H9 (cell line): ENCODE measurements at regions not wholly inside any gene's neighbourhood (a gene's known extent, or its start where the extent isn't known, plus 50 kb on each side); places are given as distances from the start of the nearest gene placed in this dataset.

ENCODE experiments used
- DNase-seq: peaks from one replicate; pipeline ENCODE4 v3.0.0-alpha.2; 2017
- H2AFZ ChIP-seq: one replicate; pipeline ENCODE4 v1.6.1; 2013; ENCODE audit warnings: mild to moderate bottlenecking, low read length, control low read depth, moderate library complexity
- H2AK5ac ChIP-seq: 2 replicates; pipeline ENCODE4 v1.6.1; 2013; ENCODE audit warnings: low read length, control low read depth, mixed read lengths; ENCODE audit not compliant: insufficient read length
- H2BK120ac ChIP-seq: one replicate; pipeline ENCODE4 v1.6.1; 2013; ENCODE audit warnings: low read depth, mild to moderate bottlenecking, low read length, control low read depth, inconsistent platforms; ENCODE audit not compliant: poor library complexity, severe bottlenecking
- H2BK12ac ChIP-seq: 2 replicates; pipeline ENCODE4 v1.6.1; 2013; ENCODE audit warnings: low read length, control low read depth, mixed read lengths, low read depth; ENCODE audit not compliant: insufficient read length
- H2BK15ac ChIP-seq: 2 replicates; pipeline ENCODE4 v1.6.1; 2013; ENCODE audit warnings: low read depth, low read length, control low read depth
- H2BK20ac ChIP-seq: one replicate; pipeline ENCODE4 v1.6.1; 2013; ENCODE audit warnings: low read depth, mild to moderate bottlenecking, low read length, control low read depth, inconsistent platforms; ENCODE audit not compliant: poor library complexity, severe bottlenecking
- H2BK5ac ChIP-seq: 2 replicates; pipeline ENCODE4 v1.6.1; 2013; ENCODE audit warnings: low read length, control low read depth, mixed read lengths; ENCODE audit not compliant: insufficient read length
- H3K14ac ChIP-seq: 2 replicates; pipeline ENCODE4 v1.6.1; 2013; ENCODE audit warnings: low read length, control low read depth; ENCODE audit not compliant: insufficient read depth
- H3K18ac ChIP-seq: 2 replicates; pipeline ENCODE4 v1.6.1; 2013; ENCODE audit warnings: low read depth, mild to moderate bottlenecking, mixed read lengths, low read length, control low read depth; ENCODE audit not compliant: insufficient read length
- H3K23ac ChIP-seq: 2 replicates; pipeline ENCODE4 v1.6.1; 2013; ENCODE audit warnings: low read length, control low read depth, mixed read lengths, low read depth; ENCODE audit not compliant: insufficient read length
- H3K23me2 ChIP-seq: 2 replicates; pipeline ENCODE4 v1.6.1; 2013; ENCODE audit warnings: low read depth, mild to moderate bottlenecking, mixed read lengths, low read length, control low read depth; ENCODE audit not compliant: insufficient read length, poor library complexity, severe bottlenecking
- H3K27ac ChIP-seq: 2 replicates; pipeline ENCODE4 v1.5.1; 2013; ENCODE audit warnings: low read length, control low read depth, mixed read lengths, low read depth; ENCODE audit not compliant: insufficient read length
- H3K27me3 ChIP-seq: 2 replicates; pipeline ENCODE4 v1.6.1; 2013; ENCODE audit warnings: low read length, control low read depth, inconsistent platforms; ENCODE audit not compliant: insufficient read depth
- H3K4ac ChIP-seq: 2 replicates; pipeline ENCODE4 v1.6.1; 2013; ENCODE audit warnings: low read depth, mild to moderate bottlenecking, control low read depth, inconsistent platforms, low read length, moderate library complexity
- H3K4me1 ChIP-seq: 2 replicates; pipeline ENCODE4 v1.6.1; 2013; ENCODE audit warnings: low read length, control low read depth, inconsistent platforms; ENCODE audit not compliant: insufficient read depth
- H3K4me2 ChIP-seq: 2 replicates; pipeline ENCODE4 v1.6.1; 2013; ENCODE audit warnings: low read length, control low read depth, mixed read lengths; ENCODE audit not compliant: insufficient read length, insufficient read depth
- H3K56ac ChIP-seq: 2 replicates; pipeline ENCODE4 v1.6.1; 2013; ENCODE audit warnings: low read depth, mild to moderate bottlenecking, mixed read lengths, low read length, control low read depth; ENCODE audit not compliant: insufficient read length
- H3K79me1 ChIP-seq: 2 replicates; pipeline ENCODE4 v1.6.1; 2013; ENCODE audit warnings: low read depth, mild to moderate bottlenecking, moderate library complexity, low read length, control low read depth, inconsistent platforms; ENCODE audit not compliant: insufficient read depth, poor library complexity, severe bottlenecking
- H3K79me2 ChIP-seq: 2 replicates; pipeline ENCODE4 v1.6.1; 2013; ENCODE audit warnings: low read length, control low read depth, inconsistent platforms; ENCODE audit not compliant: insufficient read depth
- H3K9ac ChIP-seq: 2 replicates; pipeline ENCODE4 v1.6.1; 2013; ENCODE audit warnings: low read length, control low read depth, mixed read lengths; ENCODE audit not compliant: insufficient read length; ENCODE audit errors: extremely low read depth
- H3K9me3 ChIP-seq: one replicate; pipeline ENCODE4 v1.6.1; 2013; ENCODE audit warnings: low read depth, low read length, inconsistent platforms; ENCODE audit not compliant: control insufficient read depth
- H3T11ph ChIP-seq: one replicate; pipeline ENCODE4 v1.6.1; 2013; ENCODE audit warnings: mild to moderate bottlenecking, low read length, control low read depth, inconsistent platforms
- H4K20me1 ChIP-seq: one replicate; pipeline ENCODE4 v1.6.1; 2013; ENCODE audit not compliant: control insufficient read depth, insufficient read length, insufficient read depth
- H4K5ac ChIP-seq: 2 replicates; pipeline ENCODE4 v1.6.1; 2013; ENCODE audit warnings: low read depth, mild to moderate bottlenecking, mixed read lengths, low read length, control low read depth; ENCODE audit not compliant: insufficient read length
- H4K8ac ChIP-seq: replicated peaks from 2 replicates; pipeline ENCODE4 v1.6.1; 2013; ENCODE audit warnings: low read length, control low read depth, mixed read lengths, low read depth; ENCODE audit not compliant: insufficient read length
- H4K91ac ChIP-seq: 2 replicates; pipeline ENCODE4 v1.6.1; 2013; ENCODE audit warnings: low read depth, mild to moderate bottlenecking, moderate library complexity, mixed read lengths, low read length, control low read depth; ENCODE audit not compliant: insufficient read length
- H3K27ac Mint-ChIP-seq, 3 experiments: 2 replicates in 2 of 3; 3 replicates in 1 of 3; pipeline ENCODE4 v1.8.0; 2020 to 2021; ENCODE audit warnings: mixed read lengths in 3 of 3, mild to moderate bottlenecking in 1 of 3, moderate library complexity in 1 of 3
- H3K27me3 Mint-ChIP-seq: 2 replicates; pipeline ENCODE4 v1.8.0; 2021; ENCODE audit warnings: low read depth, mild to moderate bottlenecking, moderate library complexity, mixed read lengths
- H3K36me3 Mint-ChIP-seq, 3 experiments: 2 replicates in 2 of 3; 3 replicates in 1 of 3; pipeline ENCODE4 v1.8.0; 2020 to 2021; ENCODE audit warnings: low read depth in 3 of 3, mixed read lengths in 3 of 3; ENCODE audit not compliant: insufficient read depth in 1 of 3
- H3K4me1 Mint-ChIP-seq, 2 experiments: 2 replicates each; pipeline ENCODE4 v1.8.0; 2020; ENCODE audit warnings: mixed read lengths in 2 of 2
- H3K4me3 Mint-ChIP-seq, 2 experiments: 2 replicates in 1 of 2; 3 replicates in 1 of 2; pipeline ENCODE4 v1.8.0; 2020 to 2021; ENCODE audit warnings: mild to moderate bottlenecking in 2 of 2, mixed read lengths in 2 of 2, moderate library complexity in 1 of 2
- H3K9me3 Mint-ChIP-seq, 2 experiments: 2 replicates in 1 of 2; 3 replicates in 1 of 2; pipeline ENCODE4 v1.8.0; 2020; ENCODE audit warnings: mild to moderate bottlenecking in 2 of 2, mixed read lengths in 2 of 2, moderate library complexity in 1 of 2
- WGBS: extraction: QIAGEN DNeasy Blood & Tissue Kit; methylation state at CpG from one replicate; pipeline ENCODE4 v1.1.7; 2013; ENCODE audit warnings: missing lambda C conversion rate, low lambda C conversion rate, mixed read lengths; ENCODE audit not compliant: insufficient read length; ENCODE audit errors: extremely low coverage; 5-methylcytosine and 5-hydroxymethylcytosine counted together
- TF ChIP-seq, protein P1 (sequence below): fragments of 200-600 bp; sonication (generic); conservative IDR thresholded peaks from 3 replicates; pipeline ENCODE4 v1.8.0; 2021; ENCODE audit warnings: antibody characterized with exemption, mild to moderate bottlenecking

DNA sequence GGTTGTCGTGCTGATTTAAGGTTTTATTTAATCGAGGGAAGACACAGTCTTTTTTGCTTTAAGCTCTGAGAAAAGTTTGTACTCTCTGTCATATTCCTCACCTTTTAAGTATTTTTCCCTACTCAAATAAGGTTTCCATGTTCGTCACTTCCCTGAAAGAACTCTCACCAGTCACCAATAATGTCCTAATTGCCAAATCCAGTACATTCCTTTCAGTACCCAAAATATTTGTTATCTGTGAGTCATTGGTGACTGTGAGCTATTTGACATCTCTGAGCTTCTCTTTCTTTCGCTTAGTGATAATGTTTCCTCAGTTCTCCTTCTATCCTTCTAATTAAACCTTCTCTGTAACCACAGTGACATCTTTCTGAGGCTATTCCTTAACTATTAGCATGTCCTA, 874.2 kb upstream of the ADGRL2 start:
- TF ChIP-seq, protein P1, sequence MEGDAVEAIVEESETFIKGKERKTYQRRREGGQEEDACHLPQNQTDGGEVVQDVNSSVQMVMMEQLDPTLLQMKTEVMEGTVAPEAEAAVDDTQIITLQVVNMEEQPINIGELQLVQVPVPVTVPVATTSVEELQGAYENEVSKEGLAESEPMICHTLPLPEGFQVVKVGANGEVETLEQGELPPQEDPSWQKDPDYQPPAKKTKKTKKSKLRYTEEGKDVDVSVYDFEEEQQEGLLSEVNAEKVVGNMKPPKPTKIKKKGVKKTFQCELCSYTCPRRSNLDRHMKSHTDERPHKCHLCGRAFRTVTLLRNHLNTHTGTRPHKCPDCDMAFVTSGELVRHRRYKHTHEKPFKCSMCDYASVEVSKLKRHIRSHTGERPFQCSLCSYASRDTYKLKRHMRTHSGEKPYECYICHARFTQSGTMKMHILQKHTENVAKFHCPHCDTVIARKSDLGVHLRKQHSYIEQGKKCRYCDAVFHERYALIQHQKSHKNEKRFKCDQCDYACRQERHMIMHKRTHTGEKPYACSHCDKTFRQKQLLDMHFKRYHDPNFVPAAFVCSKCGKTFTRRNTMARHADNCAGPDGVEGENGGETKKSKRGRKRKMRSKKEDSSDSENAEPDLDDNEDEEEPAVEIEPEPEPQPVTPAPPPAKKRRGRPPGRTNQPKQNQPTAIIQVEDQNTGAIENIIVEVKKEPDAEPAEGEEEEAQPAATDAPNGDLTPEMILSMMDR: no peak
- Histone ChIP-seq H3K56ac (no peak overlapping the region), H3K4me2 (no peak overlapping the region), H2BK12ac (no peak overlapping the region), H3K9me3 (no peaks in the 10 kb centered on the region), H3T11ph (no peak overlapping the region), H3K27ac (no peak overlapping the region), H2AK5ac (no peak overlapping the region), H2BK15ac (no peak overlapping the region), H3K23ac (no peak overlapping the region), H4K20me1 (no peaks in the 10 kb centered on the region), H3K79me2 (no peaks in the 10 kb centered on the region), H4K5ac (no peak overlapping the region), H2BK20ac (no peak overlapping the region), H3K4ac (no peak overlapping the region), H3K9ac (no peak overlapping the region), H3K4me1 (no peaks in the 10 kb centered on the region), H3K23me2 (no peaks in the 10 kb centered on the region), H2BK5ac (no peak overlapping the region), H2AFZ (no peak overlapping the region), H3K79me1 (no peaks in the 10 kb centered on the region), H3K14ac (no peak overlapping the region), H2BK120ac (no peak overlapping the region), H4K8ac (no peak overlapping the region), H3K18ac (no peak overlapping the region), H4K91ac (no peak overlapping the region), H3K27me3 (no peaks in the 10 kb centered on the region)
- no peak overlapping the region for H3K4me3 Mint-ChIP-seq
- no peaks in the 10 kb centered on the region for H3K4me1 Mint-ChIP-seq
- peaks cover 12% of the 10 kb centered on the region in 2 experiments for H3K9me3 Mint-ChIP-seq
- H3K27me3 Mint-ChIP-seq: no peaks in the 10 kb centered on the region
- DNase-seq: no peak
- no peak overlapping the region for H3K27ac Mint-ChIP-seq
- WGBS: no CpG with 5 or more reads among the region's 4 CpGs
- peaks cover 0 to 15% (median 5%) of the 10 kb centered on the region in 3 experiments; a peak in 3 of 7 replicates for H3K36me3 Mint-ChIP-seq
